Endothelial cell of umbilical vein (primary cell): ENCODE measurements at regions not wholly inside any gene's neighbourhood (a gene's known extent, or its start where the extent isn't known, plus 50 kb on each side); places are given as distances from the start of the nearest gene placed in this dataset.

ENCODE experiments used
- BruUV-seq: library from RNA; stranded (reverse); fragments of 400-500 nt; replicated peaks from 2 replicates; lab custom pipeline; 2021; lab: Mats Ljungman, UMichigan
- CTCF ChIA-PET: fragments of 300-600, 350-600 bp; sonication (Branson Sonifier 250); formaldehyde crosslinking; loops from one replicate; lab custom pipeline; 2021; ENCODE audit warnings: antibody characterized with exemption, inconsistent platforms; lab: Charles Lee
- POLR2A ChIA-PET: fragments of 300-600, 350-600 bp; sonication (Branson Sonifier 250); formaldehyde crosslinking; loops from one replicate; lab custom pipeline; 2021; ENCODE audit warnings: antibody characterized with exemption, inconsistent platforms; lab: Charles Lee
- DNase-seq: peaks from one replicate; pipeline ENCODE4 v3.0.0-alpha.2; 2011; ENCODE audit warnings: low read depth, low spot score
- FAIRE-seq: peaks from 2 replicates; lab custom pipeline; 2011; peaks lifted over from hg19 to GRCh38; lab: Jason Lieb, UNC
- H2AFZ ChIP-seq: 2 replicates; pipeline ENCODE4 v1.6.0; 2012; ENCODE audit warnings: low read depth, low read length, control low read depth, inconsistent platforms
- H3K27ac ChIP-seq: 2 replicates; pipeline ENCODE4 v1.5.1; 2011; ENCODE audit warnings: low read depth, mild to moderate bottlenecking, control low read depth, low read length, moderate library complexity; ENCODE audit not compliant: insufficient read depth
- H3K27me3 ChIP-seq, 2 experiments: 2 replicates each; pipeline versions ENCODE4 v1.6.0 to v1.6.1; 2011; ENCODE audit warnings: low read length in 2 of 2, mixed read lengths in 1 of 2; ENCODE audit not compliant: control insufficient read depth in 2 of 2, insufficient read depth in 2 of 2
- H3K36me3 ChIP-seq, 2 experiments: 2 replicates in 1 of 2; 3 replicates in 1 of 2; pipeline ENCODE4 v1.5.1; 2011; ENCODE audit warnings: low read length in 2 of 2, mild to moderate bottlenecking in 1 of 2, moderate library complexity in 1 of 2; ENCODE audit not compliant: control insufficient read depth in 2 of 2, insufficient read depth in 2 of 2; ENCODE audit errors: extremely low read depth in 1 of 2
- H3K4me1 ChIP-seq: 3 replicates; pipeline ENCODE4 v1.5.1; 2011; ENCODE audit warnings: mild to moderate bottlenecking, low read length; ENCODE audit not compliant: control insufficient read depth, insufficient read depth; ENCODE audit errors: extremely low read depth
- H3K4me2 ChIP-seq: 2 replicates; pipeline ENCODE4 v1.6.1; 2011; ENCODE audit warnings: low read length, control low read depth, mixed read lengths; ENCODE audit not compliant: insufficient read depth
- H3K4me3 ChIP-seq, 3 experiments: fragments of 200-600 bp in 1 of 3; sonication (generic), shearing (Covaris generic) in 1 of 3; replicated peaks in 1 of 3; 2 replicates each; pipeline ENCODE4 v1.5.1; 2011 to 2016; ENCODE audit warnings: control low read depth in 3 of 3, low read length in 3 of 3, mild to moderate bottlenecking in 2 of 3, inconsistent platforms in 1 of 3, low read depth in 1 of 3, moderate library complexity in 1 of 3; ENCODE audit not compliant: insufficient read depth in 1 of 3
- H3K79me2 ChIP-seq: 2 replicates; pipeline ENCODE4 v1.6.0; 2012; ENCODE audit warnings: low read length, inconsistent platforms; ENCODE audit not compliant: control insufficient read depth, insufficient read depth
- H3K9ac ChIP-seq: replicated peaks from 2 replicates; pipeline ENCODE3; 2011; ENCODE audit warnings: low read length, control low read depth; ENCODE audit not compliant: insufficient read depth; ENCODE audit errors: extremely low read depth
- H3K9me1 ChIP-seq: replicated peaks from 3 replicates; pipeline ENCODE4 v1.6.0; 2011; ENCODE audit warnings: mild to moderate bottlenecking, low read length; ENCODE audit not compliant: control insufficient read depth, insufficient read depth; ENCODE audit errors: extremely low read depth
- H3K9me3 ChIP-seq: replicated peaks from 2 replicates; pipeline ENCODE4 v1.5.1; 2012; ENCODE audit warnings: low read length, inconsistent platforms; ENCODE audit not compliant: control insufficient read depth, insufficient read depth
- H4K20me1 ChIP-seq: replicated peaks from 2 replicates; pipeline ENCODE3; 2011; ENCODE audit warnings: mild to moderate bottlenecking, low read length; ENCODE audit not compliant: control insufficient read depth, insufficient read depth; ENCODE audit errors: extremely low read depth
- CTCF ChIP-seq, 2 donors: IDR thresholded peaks; 1 replicate in 1 of 2; 2 replicates in 1 of 2; pipeline ENCODE4 v1.5.1; 2011; ENCODE audit warnings: low read length in 2 of 2, mild to moderate bottlenecking in 2 of 2, moderate library complexity in 2 of 2, control low read depth in 1 of 2, inconsistent platforms in 1 of 2, low read depth in 1 of 2; ENCODE audit not compliant: insufficient read depth in 1 of 2; ENCODE audit errors: extremely low read depth in 1 of 2
- EZH2 ChIP-seq: IDR thresholded peaks from 2 replicates; pipeline ENCODE4 v1.6.1; 2012; ENCODE audit warnings: borderline replicate concordance, low read depth, mild to moderate bottlenecking, moderate library complexity, low read length, inconsistent platforms; ENCODE audit not compliant: severe bottlenecking
- FOS ChIP-seq: IDR thresholded peaks from 2 replicates; pipeline ENCODE4 v1.6.1; 2011; ENCODE audit warnings: mild to moderate bottlenecking, low read length, moderate library complexity, borderline replicate concordance; ENCODE audit not compliant: insufficient read depth
- GATA2 ChIP-seq: IDR thresholded peaks from 2 replicates; pipeline ENCODE4 v1.7.0; 2011; ENCODE audit warnings: low read depth, mild to moderate bottlenecking, moderate library complexity, mixed read lengths, low read length; ENCODE audit not compliant: insufficient read length, insufficient read depth
- JUN ChIP-seq: IDR thresholded peaks from 2 replicates; pipeline ENCODE4 v1.6.1; 2011; ENCODE audit warnings: borderline replicate concordance, low read depth; ENCODE audit not compliant: insufficient read length, insufficient read depth
- MYC ChIP-seq: IDR thresholded peaks from one replicate; pipeline ENCODE4 v1.6.1; 2011; ENCODE audit warnings: mild to moderate bottlenecking, low read depth, low read length
- POLR2A ChIP-seq: IDR thresholded peaks from 2 replicates; pipeline ENCODE4 v1.6.1; 2012; ENCODE audit warnings: low read depth, mild to moderate bottlenecking, control low read depth, low read length
- POLR2AphosphoS5 ChIP-seq: IDR thresholded peaks from 2 replicates; pipeline ENCODE4 v1.6.1; 2012; ENCODE audit warnings: low read depth, mild to moderate bottlenecking, control low read depth, low read length, moderate library complexity; ENCODE audit not compliant: insufficient read depth
- dilution Hi-C: fragments of 300-500 bp; cut with MboI; formaldehyde crosslinking; loops from one replicate; pipeline ENCODE4 v1.15.0; 2019; ENCODE audit warnings: low sequenced_read_pairs; ENCODE audit not compliant: extremely low pct_ligation_motif_present
- intact Hi-C: fragments of 100-400 bp; cut with micrococcal nuclease; formaldehyde crosslinking; loops from one replicate; pipeline ENCODE4 v1.10.0; 2022
- TF ChIP-seq, protein P1 (sequence below): IDR thresholded peaks from 2 replicates; pipeline ENCODE4 v1.6.1; 2011; ENCODE audit not compliant: insufficient read depth, insufficient read length

DNA sequence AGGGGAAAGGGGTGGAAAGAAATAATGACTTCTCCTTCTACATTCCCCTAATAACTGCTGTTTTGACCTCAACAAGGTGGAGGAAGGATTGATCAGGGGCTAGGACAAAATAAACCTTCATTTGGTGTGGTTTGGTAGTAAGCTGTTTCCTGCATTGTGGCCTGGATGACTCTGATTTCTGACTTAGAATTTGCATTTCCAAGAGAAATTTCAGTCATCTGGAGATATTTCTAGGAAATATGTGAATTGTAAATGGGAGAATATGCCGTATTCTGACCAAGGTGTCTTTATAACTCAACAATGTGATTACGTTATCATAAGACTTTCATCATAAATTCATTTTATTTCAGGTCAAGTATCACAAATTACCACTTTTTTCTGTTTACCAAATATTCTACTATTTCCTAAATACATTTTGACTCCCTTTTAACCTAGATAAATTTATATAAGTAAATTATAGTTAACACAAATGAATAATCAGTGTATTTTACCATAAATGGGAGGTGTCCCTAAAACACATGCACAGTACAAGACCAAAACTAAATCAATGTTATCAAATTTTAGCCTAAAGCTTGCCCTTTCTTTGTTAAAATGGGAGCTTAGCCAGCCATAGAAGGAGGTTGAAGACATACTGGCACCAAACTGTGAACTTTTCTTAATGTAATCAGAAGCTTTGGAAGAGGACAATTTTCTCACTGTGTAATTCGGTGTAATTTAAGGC is 828.8 kb downstream of the TMTC2 start:
- Histone ChIP-seq H4K20me1 (no peaks in the 10 kb centered on the region), H3K9me3 (no peaks in the 10 kb centered on the region), H2AFZ (no peak overlapping the region), H3K79me2 (no peaks in the 10 kb centered on the region), H3K27me3 (no peaks in the 10 kb centered on the region), H3K4me2 (no peak overlapping the region), H3K9me1 (no peaks in the 10 kb centered on the region), H3K9ac (no peak overlapping the region), H3K36me3 (no peaks in the 10 kb centered on the region), H3K4me3 (no peak overlapping the region), H3K27ac (no peak overlapping the region), H3K4me1 (no peaks in the 10 kb centered on the region)
- FAIRE-seq (no peak), DNase-seq (no peak)
- no peak for TF ChIP-seq JUN
- TF ChIP-seq POLR2AphosphoS5, result no peak
- no peak for TF ChIP-seq FOS
- TF ChIP-seq EZH2, result no peak
- TF ChIP-seq, protein P1, sequence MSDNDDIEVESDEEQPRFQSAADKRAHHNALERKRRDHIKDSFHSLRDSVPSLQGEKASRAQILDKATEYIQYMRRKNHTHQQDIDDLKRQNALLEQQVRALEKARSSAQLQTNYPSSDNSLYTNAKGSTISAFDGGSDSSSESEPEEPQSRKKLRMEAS, result no peak
- no peak for TF ChIP-seq MYC
- TF ChIP-seq GATA2, result no peak
- TF ChIP-seq CTCF (IDR thresholded peaks at IDR 0.05; ENCODE audit: extremely low read depth in 1 of 2, insufficient read depth in 1 of 2, low read depth in 1 of 2, low read length in 2 of 2), result no peak
- no peak for TF ChIP-seq POLR2A
- ChIA-PET POLR2A (no interaction called here), CTCF (no interaction called here)
- dilution Hi-C loops, result no loop called here
- intact Hi-C loops, result no loop called here
- BruUV-seq, result no TSS peak
